Loucy (cell line): ENCODE measurements at regions not wholly inside any gene's neighbourhood (a gene's known extent, or its start where the extent isn't known, plus 50 kb on each side); places are given as distances from the start of the nearest gene placed in this dataset.
"Not testable (repeated sequence)": the region's sequence is repeated elsewhere in the genome, so short reads cannot be mapped to it uniquely, and the experiment has no call there.

Source experiments
- H2AFZ ChIP-seq: fragments of 200-600 bp; sonication (generic); 2 replicates; pipeline ENCODE4 v1.6.0; 2016; ENCODE audit warnings: antibody characterized with exemption, mild to moderate bottlenecking, low read length, moderate library complexity
- H3F3A ChIP-seq: fragments of 200-600 bp; 2 replicates; pipeline ENCODE4 v1.6.0; 2016; ENCODE audit warnings: antibody characterized with exemption, low read depth, mild to moderate bottlenecking
- H3K27me3 ChIP-seq: fragments of 200-600 bp; sonication (generic); 2 replicates; pipeline ENCODE4 v1.6.1; 2014; ENCODE audit warnings: low read length, mild to moderate bottlenecking; ENCODE audit not compliant: insufficient read depth, poor library complexity, severe bottlenecking
- H3K36me3 ChIP-seq: fragments of 200-600 bp; sonication (generic); 2 replicates; pipeline ENCODE4 v1.6.1; 2016; ENCODE audit warnings: low read length; ENCODE audit not compliant: insufficient read depth
- H3K4me1 ChIP-seq: fragments of 200-600 bp; sonication (generic); 2 replicates; pipeline ENCODE4 v1.5.1; 2014; ENCODE audit warnings: low read length, mild to moderate bottlenecking; ENCODE audit not compliant: insufficient read depth, poor library complexity, severe bottlenecking
- H3K4me2 ChIP-seq: fragments of 200-600 bp; sonication (generic); 2 replicates; pipeline ENCODE4 v1.6.0; 2014; ENCODE audit warnings: antibody characterized with exemption, low read length, low read depth, mild to moderate bottlenecking; ENCODE audit not compliant: poor library complexity, severe bottlenecking
- H3K4me3 ChIP-seq: fragments of 200-600 bp; sonication (generic); 2 replicates; pipeline ENCODE4 v1.5.1; 2014; ENCODE audit warnings: low read length, mild to moderate bottlenecking, mixed read lengths; ENCODE audit not compliant: poor library complexity, severe bottlenecking
- H3K79me2 ChIP-seq: fragments of 200-600 bp; sonication (generic); 2 replicates; pipeline ENCODE4 v1.6.1; 2014; ENCODE audit warnings: low read length; ENCODE audit not compliant: insufficient read depth
- H3K9ac ChIP-seq: fragments of 200-600 bp; sonication (generic); 2 replicates; pipeline ENCODE4 v1.6.0; 2014; ENCODE audit warnings: mild to moderate bottlenecking, low read depth, low read length, moderate library complexity; ENCODE audit not compliant: poor library complexity, severe bottlenecking
- H3K9me2 ChIP-seq: fragments of 200-600 bp; sonication (generic); replicated peaks from 2 replicates; pipeline ENCODE4 v1.6.1; 2016; ENCODE audit warnings: low read depth, low read length, mixed read lengths
- H3K9me3 ChIP-seq: fragments of 200-600 bp; sonication (generic); 2 replicates; pipeline ENCODE4 v1.6.1; 2014; ENCODE audit warnings: mild to moderate bottlenecking, antibody characterized with exemption, low read length, low read depth; ENCODE audit not compliant: insufficient read depth
- H4K20me1 ChIP-seq: fragments of 200-600 bp; sonication (generic); 2 replicates; pipeline ENCODE4 v1.6.0; 2014; ENCODE audit warnings: antibody characterized with exemption, low read length, mild to moderate bottlenecking; ENCODE audit not compliant: insufficient read depth, poor library complexity, severe bottlenecking
- EZH2phosphoT487 ChIP-seq: fragments of 200-600 bp; IDR thresholded peaks from 2 replicates; pipeline ENCODE4 v1.6.1; 2018; ENCODE audit warnings: antibody characterized with exemption, mild to moderate bottlenecking, moderate library complexity, borderline replicate concordance
- TF ChIP-seq, protein P1 (sequence below): fragments of 200-600 bp; sonication (generic); conservative IDR thresholded peaks from 2 replicates; pipeline ENCODE4 v1.5.1; 2014; ENCODE audit warnings: mild to moderate bottlenecking, antibody characterized with exemption, low read length

DNA sequence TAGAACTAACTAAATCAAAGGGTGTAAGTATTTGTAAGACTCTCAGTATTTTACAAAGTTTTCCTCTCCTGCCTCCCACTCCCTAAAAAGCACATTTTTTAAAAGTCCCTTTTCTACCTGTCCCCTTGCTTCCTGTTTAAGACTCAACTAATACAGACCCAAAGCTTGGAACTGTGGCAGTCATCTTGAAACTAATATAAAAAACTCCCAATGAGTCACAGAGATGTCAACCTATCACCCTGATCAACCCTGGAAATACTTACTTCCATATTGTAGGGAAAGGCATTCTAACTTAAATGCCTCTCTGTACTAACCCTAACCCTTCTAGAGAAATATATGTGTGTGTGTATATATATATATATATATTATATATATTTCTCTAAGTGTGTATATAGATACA lies 184.8 kb downstream of the SPTSSA start:
- no peak overlapping the region for H3K4me2 ChIP-seq
- H3K9me3 ChIP-seq = no peaks in the 10 kb centered on the region
- no peaks in the 10 kb centered on the region for H3F3A ChIP-seq
- H3K9ac ChIP-seq = no peak overlapping the region
- H2AFZ ChIP-seq = no peak overlapping the region
- no peaks in the 10 kb centered on the region for H3K79me2 ChIP-seq
- no peak for TF ChIP-seq EZH2phosphoT487
- TF ChIP-seq, protein P1, sequence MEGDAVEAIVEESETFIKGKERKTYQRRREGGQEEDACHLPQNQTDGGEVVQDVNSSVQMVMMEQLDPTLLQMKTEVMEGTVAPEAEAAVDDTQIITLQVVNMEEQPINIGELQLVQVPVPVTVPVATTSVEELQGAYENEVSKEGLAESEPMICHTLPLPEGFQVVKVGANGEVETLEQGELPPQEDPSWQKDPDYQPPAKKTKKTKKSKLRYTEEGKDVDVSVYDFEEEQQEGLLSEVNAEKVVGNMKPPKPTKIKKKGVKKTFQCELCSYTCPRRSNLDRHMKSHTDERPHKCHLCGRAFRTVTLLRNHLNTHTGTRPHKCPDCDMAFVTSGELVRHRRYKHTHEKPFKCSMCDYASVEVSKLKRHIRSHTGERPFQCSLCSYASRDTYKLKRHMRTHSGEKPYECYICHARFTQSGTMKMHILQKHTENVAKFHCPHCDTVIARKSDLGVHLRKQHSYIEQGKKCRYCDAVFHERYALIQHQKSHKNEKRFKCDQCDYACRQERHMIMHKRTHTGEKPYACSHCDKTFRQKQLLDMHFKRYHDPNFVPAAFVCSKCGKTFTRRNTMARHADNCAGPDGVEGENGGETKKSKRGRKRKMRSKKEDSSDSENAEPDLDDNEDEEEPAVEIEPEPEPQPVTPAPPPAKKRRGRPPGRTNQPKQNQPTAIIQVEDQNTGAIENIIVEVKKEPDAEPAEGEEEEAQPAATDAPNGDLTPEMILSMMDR = no peak
- H3K4me1 ChIP-seq = no peaks in the 10 kb centered on the region
- H3K4me3 ChIP-seq = no peak overlapping the region
- no peaks in the 10 kb centered on the region for H4K20me1 ChIP-seq
- H3K27me3 ChIP-seq = no peaks in the 10 kb centered on the region
- H3K9me2 ChIP-seq = no peaks in the 10 kb centered on the region
- no peaks in the 10 kb centered on the region for H3K36me3 ChIP-seq

DNA sequence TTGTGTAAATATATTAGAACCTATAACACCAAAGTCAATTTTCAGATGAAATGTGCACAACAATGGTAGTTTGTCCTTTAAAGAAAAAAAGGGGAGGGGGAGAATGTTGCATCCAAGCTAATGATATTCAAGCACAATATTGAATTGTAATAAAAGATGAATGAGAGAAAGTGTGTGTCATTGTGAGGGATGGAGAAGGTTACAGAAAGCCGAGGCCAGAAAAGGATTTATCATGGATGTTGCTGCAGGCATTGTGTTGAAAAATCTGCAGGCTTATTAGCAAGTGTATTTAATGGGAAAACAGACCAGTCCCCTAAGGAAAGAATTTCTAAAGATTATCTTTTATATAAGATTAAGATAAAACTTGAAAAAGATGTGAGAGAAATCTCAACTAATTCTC lies 186.5 kb downstream of the SPTSSA start:
- Histone ChIP-seq H3K9ac (no peak overlapping the region), H3K4me2 (no peak overlapping the region), H2AFZ (no peak overlapping the region), H3K4me1 (no peaks in the 10 kb centered on the region), H3K79me2 (no peaks in the 10 kb centered on the region), H3K36me3 (no peaks in the 10 kb centered on the region), H3F3A (no peaks in the 10 kb centered on the region), H3K9me2 (no peaks in the 10 kb centered on the region), H3K9me3 (0 out of 2 replicates have a peak, but pooled peaks cover 2% of the 10 kb centered on the region), H3K27me3 (no peaks in the 10 kb centered on the region), H3K4me3 (no peak overlapping the region), H4K20me1 (no peaks in the 10 kb centered on the region)
- TF ChIP-seq, protein P1 = no peak
- no peak for TF ChIP-seq EZH2phosphoT487

GRCh38 chr14:34275078-34275477 lies 187.0 kb downstream of the SPTSSA start:
- no peak overlapping the region for H3K4me3 ChIP-seq
- H3F3A ChIP-seq = no peaks in the 10 kb centered on the region
- H3K4me2 ChIP-seq = no peak overlapping the region
- no peak overlapping the region for H2AFZ ChIP-seq
- no peaks in the 10 kb centered on the region for H3K79me2 ChIP-seq
- 0 out of 2 replicates have a peak, but pooled peaks cover 2% of the 10 kb centered on the region for H3K9me3 ChIP-seq
- no peaks in the 10 kb centered on the region for H4K20me1 ChIP-seq
- no peaks in the 10 kb centered on the region for H3K9me2 ChIP-seq
- H3K4me1 ChIP-seq = no peaks in the 10 kb centered on the region
- no peaks in the 10 kb centered on the region for H3K27me3 ChIP-seq
- no peak for TF ChIP-seq EZH2phosphoT487
- TF ChIP-seq, protein P1 = no peak
- H3K9ac ChIP-seq = no peak overlapping the region
- H3K36me3 ChIP-seq = no peaks in the 10 kb centered on the region

- H3K79me2 ChIP-seq, H3K36me3 ChIP-seq, H3K4me3 ChIP-seq, H3K4me1 ChIP-seq, H3K4me2 ChIP-seq, H3K9me3 ChIP-seq, H3K27me3 ChIP-seq, H2AFZ ChIP-seq, H4K20me1 ChIP-seq, H3K9me2 ChIP-seq, H3F3A ChIP-seq, H3K9ac ChIP-seq: not testable (repeated sequence)
Observed at GRCh38 chr14:34273716-34274115, 188.3 kb downstream of the SPTSSA start.
